Loucy (cell line): ENCODE measurements at regions not wholly inside any gene's neighbourhood (a gene's known extent, or its start where the extent isn't known, plus 50 kb on each side); places are given as distances from the start of the nearest gene placed in this dataset.
"Not testable (repeated sequence)": the region's sequence is repeated elsewhere in the genome, so short reads cannot be mapped to it uniquely, and the experiment has no call there.

ENCODE experiments used
- H2AFZ ChIP-seq: fragments of 200-600 bp; sonication (generic); 2 replicates; pipeline ENCODE4 v1.6.0; 2016; ENCODE audit warnings: antibody characterized with exemption, mild to moderate bottlenecking, low read length, moderate library complexity
- H3F3A ChIP-seq: fragments of 200-600 bp; 2 replicates; pipeline ENCODE4 v1.6.0; 2016; ENCODE audit warnings: antibody characterized with exemption, low read depth, mild to moderate bottlenecking
- H3K27me3 ChIP-seq: fragments of 200-600 bp; sonication (generic); 2 replicates; pipeline ENCODE4 v1.6.1; 2014; ENCODE audit warnings: low read length, mild to moderate bottlenecking; ENCODE audit not compliant: insufficient read depth, poor library complexity, severe bottlenecking
- H3K36me3 ChIP-seq: fragments of 200-600 bp; sonication (generic); 2 replicates; pipeline ENCODE4 v1.6.1; 2016; ENCODE audit warnings: low read length; ENCODE audit not compliant: insufficient read depth
- H3K4me1 ChIP-seq: fragments of 200-600 bp; sonication (generic); 2 replicates; pipeline ENCODE4 v1.5.1; 2014; ENCODE audit warnings: low read length, mild to moderate bottlenecking; ENCODE audit not compliant: insufficient read depth, poor library complexity, severe bottlenecking
- H3K4me2 ChIP-seq: fragments of 200-600 bp; sonication (generic); 2 replicates; pipeline ENCODE4 v1.6.0; 2014; ENCODE audit warnings: antibody characterized with exemption, low read length, low read depth, mild to moderate bottlenecking; ENCODE audit not compliant: poor library complexity, severe bottlenecking
- H3K4me3 ChIP-seq: fragments of 200-600 bp; sonication (generic); 2 replicates; pipeline ENCODE4 v1.5.1; 2014; ENCODE audit warnings: low read length, mild to moderate bottlenecking, mixed read lengths; ENCODE audit not compliant: poor library complexity, severe bottlenecking
- H3K79me2 ChIP-seq: fragments of 200-600 bp; sonication (generic); 2 replicates; pipeline ENCODE4 v1.6.1; 2014; ENCODE audit warnings: low read length; ENCODE audit not compliant: insufficient read depth
- H3K9ac ChIP-seq: fragments of 200-600 bp; sonication (generic); 2 replicates; pipeline ENCODE4 v1.6.0; 2014; ENCODE audit warnings: mild to moderate bottlenecking, low read depth, low read length, moderate library complexity; ENCODE audit not compliant: poor library complexity, severe bottlenecking
- H3K9me2 ChIP-seq: fragments of 200-600 bp; sonication (generic); replicated peaks from 2 replicates; pipeline ENCODE4 v1.6.1; 2016; ENCODE audit warnings: low read depth, low read length, mixed read lengths
- H3K9me3 ChIP-seq: fragments of 200-600 bp; sonication (generic); 2 replicates; pipeline ENCODE4 v1.6.1; 2014; ENCODE audit warnings: mild to moderate bottlenecking, antibody characterized with exemption, low read length, low read depth; ENCODE audit not compliant: insufficient read depth
- H4K20me1 ChIP-seq: fragments of 200-600 bp; sonication (generic); 2 replicates; pipeline ENCODE4 v1.6.0; 2014; ENCODE audit warnings: antibody characterized with exemption, low read length, mild to moderate bottlenecking; ENCODE audit not compliant: insufficient read depth, poor library complexity, severe bottlenecking

GRCh38 chr7:73244782-73245311 is 63.8 kb downstream of the NSUN5 start:
- not testable (repeated sequence) for H3K9ac ChIP-seq, H3K9me3 ChIP-seq, H3K79me2 ChIP-seq, H4K20me1 ChIP-seq, H2AFZ ChIP-seq, H3K27me3 ChIP-seq, H3K4me1 ChIP-seq, H3F3A ChIP-seq, H3K9me2 ChIP-seq, H3K36me3 ChIP-seq, H3K4me3 ChIP-seq, H3K4me2 ChIP-seq

- H3K4me3 ChIP-seq, H3K27me3 ChIP-seq, H3K9ac ChIP-seq, H3K79me2 ChIP-seq, H4K20me1 ChIP-seq, H3K9me3 ChIP-seq, H3F3A ChIP-seq, H2AFZ ChIP-seq, H3K9me2 ChIP-seq, H3K36me3 ChIP-seq, H3K4me1 ChIP-seq, H3K4me2 ChIP-seq: not testable (repeated sequence)
Observed at GRCh38 chr7:73234994-73235717, 73.5 kb downstream of the NSUN5 start.

- not testable (repeated sequence) for H3K27me3 ChIP-seq, H3K4me3 ChIP-seq, H3K9me3 ChIP-seq, H3K9ac ChIP-seq, H3K4me2 ChIP-seq, H4K20me1 ChIP-seq, H3K9me2 ChIP-seq, H2AFZ ChIP-seq, H3K36me3 ChIP-seq, H3K4me1 ChIP-seq, H3F3A ChIP-seq, H3K79me2 ChIP-seq
Observed at GRCh38 chr7:73225745-73226144, 82.9 kb downstream of the NSUN5 start.

DNA sequence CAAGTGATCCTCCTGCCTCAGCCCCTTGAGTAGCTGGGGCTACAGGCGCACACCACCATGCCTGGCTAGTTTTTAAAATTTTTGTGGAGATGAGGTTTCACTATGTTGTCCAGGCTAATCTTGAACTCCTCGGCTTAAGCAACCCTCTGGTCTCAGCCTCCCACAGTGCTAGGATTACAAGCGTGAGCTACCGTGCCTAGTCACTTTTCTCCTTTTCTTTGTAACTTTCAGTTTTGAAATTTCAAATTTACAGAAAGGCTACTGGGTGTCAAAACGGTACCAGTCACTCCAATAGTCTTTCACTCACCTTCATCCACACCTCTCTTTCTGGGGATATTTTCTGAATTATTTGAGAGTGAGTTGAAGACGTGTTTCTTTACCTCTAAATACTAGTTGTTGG is 86.9 kb downstream of the NSUN5 start:
- not testable (repeated sequence) for H3K79me2 ChIP-seq, H3K4me3 ChIP-seq, H2AFZ ChIP-seq, H3K4me1 ChIP-seq, H3F3A ChIP-seq, H3K9me2 ChIP-seq, H4K20me1 ChIP-seq, H3K4me2 ChIP-seq, H3K36me3 ChIP-seq, H3K9me3 ChIP-seq, H3K27me3 ChIP-seq, H3K9ac ChIP-seq

GRCh38 chr7:73220766-73221370 is 87.8 kb downstream of the NSUN5 start:
- not testable (repeated sequence) for H3K9ac ChIP-seq, H3K4me2 ChIP-seq, H3K4me3 ChIP-seq, H4K20me1 ChIP-seq, H3F3A ChIP-seq, H3K36me3 ChIP-seq, H3K9me2 ChIP-seq, H3K4me1 ChIP-seq, H3K79me2 ChIP-seq, H2AFZ ChIP-seq, H3K27me3 ChIP-seq, H3K9me3 ChIP-seq

DNA sequence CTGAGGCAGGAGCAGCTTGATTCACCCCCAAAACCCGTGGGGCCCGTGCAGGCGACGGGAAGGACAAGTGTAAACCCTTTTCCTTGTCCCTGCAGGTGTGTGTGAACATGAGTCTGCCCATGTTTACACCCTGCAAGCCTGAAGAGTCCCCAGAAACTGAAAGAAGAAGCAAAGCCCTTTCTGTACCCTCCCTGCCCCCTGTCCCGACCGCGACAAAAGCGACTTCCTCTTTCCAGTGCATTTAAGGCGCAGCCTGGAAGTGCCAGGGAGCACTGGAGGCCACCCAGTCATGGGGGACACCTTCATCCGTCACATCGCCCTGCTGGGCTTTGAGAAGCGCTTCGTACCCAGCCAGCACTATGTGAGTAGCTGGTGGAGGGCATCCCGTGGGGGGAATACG is 88.3 kb downstream of the NSUN5 start:
- not testable (repeated sequence) for H3K4me3 ChIP-seq, H3K9ac ChIP-seq, H3K9me3 ChIP-seq, H3K79me2 ChIP-seq, H3K4me1 ChIP-seq, H4K20me1 ChIP-seq, H3K27me3 ChIP-seq, H3F3A ChIP-seq, H2AFZ ChIP-seq, H3K36me3 ChIP-seq, H3K9me2 ChIP-seq, H3K4me2 ChIP-seq

GRCh38 chr7:73218802-73219201 is 89.8 kb downstream of the NSUN5 start:
- H3K9me2 ChIP-seq, H3K9me3 ChIP-seq, H3K36me3 ChIP-seq, H3K79me2 ChIP-seq, H3K9ac ChIP-seq, H3K4me2 ChIP-seq, H3K4me1 ChIP-seq, H3F3A ChIP-seq, H3K4me3 ChIP-seq, H4K20me1 ChIP-seq, H2AFZ ChIP-seq, H3K27me3 ChIP-seq: not testable (repeated sequence)
